GM18505 (cell line): ENCODE measurements at regions not wholly inside any gene's neighbourhood (a gene's known extent, or its start where the extent isn't known, plus 50 kb on each side); places are given as distances from the start of the nearest gene placed in this dataset.
"Not testable (repeated sequence)": the region's sequence is repeated elsewhere in the genome, so short reads cannot be mapped to it uniquely, and the experiment has no call there.

Source experiments
- ATAC-seq: cut with Tn5 transposase; IDR thresholded peaks from one replicate; pipeline ENCODE4 v1.9.1; 2021; ENCODE audit not compliant: unreplicated experiment
- POLR2A ChIP-seq: IDR thresholded peaks from 4 replicates; pipeline ENCODE4 v1.6.1; 2011; ENCODE audit warnings: borderline replicate concordance; ENCODE audit not compliant: insufficient read depth, insufficient read length; ENCODE audit errors: extremely low read depth

DNA sequence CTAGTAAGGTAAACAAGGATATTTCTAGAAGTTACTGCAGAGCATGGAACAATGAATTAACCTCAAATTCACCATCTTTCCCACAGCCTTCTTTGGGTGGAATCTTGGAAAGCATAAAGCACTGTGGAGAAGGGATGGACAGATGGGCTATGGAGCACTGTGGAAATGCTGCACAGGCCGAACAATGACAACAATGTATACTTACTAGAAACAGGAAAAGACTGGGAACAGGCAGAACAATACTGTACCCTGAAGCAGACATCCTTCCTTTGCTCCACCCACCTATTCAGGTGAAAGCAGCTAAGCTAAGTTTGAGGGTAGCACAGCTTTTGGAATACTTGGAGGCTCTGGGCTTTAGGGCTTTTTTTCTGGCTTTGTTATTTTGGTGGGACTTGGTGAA, 250.6 kb upstream of the KLF8 start:
- no peak for ATAC-seq
- no peak for TF ChIP-seq POLR2A

DNA sequence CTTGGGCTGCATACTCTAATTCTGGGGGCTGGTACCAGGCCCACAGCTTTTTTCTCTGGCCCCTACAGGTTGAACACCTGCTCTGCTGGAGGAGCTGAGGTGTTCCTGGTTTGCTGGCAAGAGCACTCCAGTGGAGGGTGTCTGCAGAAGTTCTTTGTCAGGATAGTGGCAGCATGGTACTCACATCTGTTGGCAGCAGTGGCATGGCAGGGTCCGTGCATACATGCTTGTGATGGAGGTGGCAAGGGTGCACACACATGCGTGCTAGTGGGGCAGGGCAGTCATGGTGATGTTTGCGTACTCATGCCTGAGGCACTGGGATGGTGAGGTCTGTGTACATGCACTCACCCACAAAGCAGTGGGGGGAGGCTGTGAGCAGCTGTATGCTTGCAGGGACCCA, 235.5 kb upstream of the KLF8 start:
- ATAC-seq = no peak
- no peak for TF ChIP-seq POLR2A

DNA sequence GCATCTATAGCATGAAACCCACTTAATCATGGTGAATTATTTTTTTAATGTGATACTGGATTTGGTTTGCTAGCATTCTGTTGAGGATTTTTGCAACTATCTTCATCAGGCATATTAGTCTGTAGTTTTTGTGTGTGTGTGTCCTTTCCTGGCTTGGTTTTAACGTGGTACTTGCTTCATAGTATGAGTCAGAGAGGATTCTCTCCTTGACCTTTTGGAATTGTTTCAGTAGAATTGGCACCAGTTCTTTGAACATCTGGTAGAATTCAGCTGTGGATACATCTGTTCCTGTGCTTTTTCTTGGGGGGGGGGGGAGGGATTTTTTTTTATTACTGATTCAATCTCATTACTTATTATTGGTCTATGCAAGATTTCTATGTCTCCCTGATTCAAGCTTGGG, 232.0 kb upstream of the KLF8 start:
- no peak for ATAC-seq
- no peak for TF ChIP-seq POLR2A

DNA sequence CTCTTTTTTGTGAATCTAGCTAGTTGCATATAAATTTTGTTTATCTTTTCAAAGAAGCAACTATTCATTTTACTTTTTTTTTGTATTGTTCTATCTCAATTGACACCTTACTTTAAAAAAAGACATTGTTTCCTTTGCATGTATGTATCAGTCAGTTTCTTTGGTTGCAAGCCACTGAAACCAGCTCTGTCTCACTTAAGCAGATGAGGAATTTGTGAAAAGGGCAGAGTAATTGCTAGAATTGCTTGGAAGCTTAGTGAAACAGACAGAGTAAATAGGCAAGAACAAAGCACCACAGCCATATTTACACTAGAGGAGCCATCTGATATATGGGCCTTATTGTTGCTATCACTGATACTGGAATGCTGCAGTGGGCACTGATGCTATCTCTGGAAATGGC, 231.4 kb upstream of the KLF8 start:
- ATAC-seq = no peak
- TF ChIP-seq POLR2A = no peak

DNA sequence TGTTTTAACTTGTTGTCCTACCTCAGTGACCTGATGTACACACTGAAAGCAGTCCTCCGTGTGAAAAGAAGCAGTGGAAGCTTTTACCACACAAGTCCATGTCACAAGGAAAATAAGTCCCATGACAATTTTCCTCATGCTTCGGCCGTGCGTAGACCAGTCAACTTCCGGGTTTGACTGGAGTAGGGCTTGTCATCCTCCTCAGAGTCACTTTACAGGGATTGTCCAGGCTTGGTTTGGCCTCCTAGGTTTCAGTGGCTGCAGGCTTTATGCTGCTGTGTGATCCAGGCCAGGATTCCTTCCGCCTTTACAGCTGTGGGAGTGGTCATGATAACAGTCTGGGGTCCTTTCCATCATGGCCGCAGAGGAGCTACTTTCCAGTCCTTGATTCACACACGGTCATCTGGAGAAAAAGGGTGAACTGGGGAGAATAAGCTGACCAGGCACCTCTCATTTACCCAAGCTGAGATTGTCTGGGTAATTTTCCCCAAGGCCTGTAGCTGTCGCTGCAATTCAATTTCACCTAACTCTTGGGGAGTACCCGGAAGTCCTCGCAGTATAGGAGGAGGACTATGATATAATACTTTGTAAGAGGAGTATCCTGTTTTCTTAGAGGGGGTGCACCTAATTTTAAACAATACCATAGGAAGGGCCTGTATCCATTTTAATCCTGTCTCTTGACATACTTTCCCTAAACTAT, 206.1 kb upstream of the KLF8 start:
- no peak for TF ChIP-seq POLR2A
- no peak for ATAC-seq

DNA sequence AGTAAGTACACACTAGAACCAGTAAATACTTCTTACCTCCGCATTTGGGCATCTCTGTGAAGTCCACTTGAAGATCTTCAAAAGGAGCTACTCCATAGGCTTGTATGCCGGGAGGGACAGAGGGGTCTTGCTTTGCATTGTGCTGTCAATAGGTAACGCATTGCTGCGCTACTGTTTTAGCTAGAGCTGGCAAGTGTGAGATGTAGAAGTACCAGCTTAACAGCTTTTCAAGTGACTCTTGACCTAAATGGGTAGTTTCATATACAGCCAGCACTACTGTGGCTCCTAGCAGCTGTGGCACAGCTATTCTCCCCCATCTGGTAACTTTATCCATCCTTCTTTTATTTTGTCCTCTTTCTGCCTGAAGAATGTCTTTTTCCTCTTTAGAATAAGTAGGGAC, 205.3 kb upstream of the KLF8 start:
- no peak for ATAC-seq
- TF ChIP-seq POLR2A = no peak

DNA sequence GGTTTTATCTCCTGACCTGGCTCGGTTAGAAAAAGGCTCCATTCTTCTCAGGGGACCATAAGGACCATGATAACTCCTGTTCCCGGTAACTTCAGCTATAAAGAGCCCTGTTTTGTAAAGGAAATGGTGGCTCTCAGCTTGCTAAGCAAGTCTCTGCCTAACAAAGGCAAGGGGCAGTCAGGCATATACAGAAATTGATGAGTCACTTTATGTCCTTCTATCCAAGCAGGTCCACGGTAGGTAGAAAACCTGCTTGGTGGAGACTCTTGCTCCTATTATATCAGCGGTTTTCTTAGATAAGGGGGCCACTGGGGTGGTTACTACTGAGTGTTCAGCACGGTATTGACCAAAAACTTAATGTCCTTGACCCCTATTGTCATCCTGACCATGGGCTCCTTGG, 203.0 kb upstream of the KLF8 start:
- TF ChIP-seq POLR2A = no peak
- ATAC-seq = no peak

DNA sequence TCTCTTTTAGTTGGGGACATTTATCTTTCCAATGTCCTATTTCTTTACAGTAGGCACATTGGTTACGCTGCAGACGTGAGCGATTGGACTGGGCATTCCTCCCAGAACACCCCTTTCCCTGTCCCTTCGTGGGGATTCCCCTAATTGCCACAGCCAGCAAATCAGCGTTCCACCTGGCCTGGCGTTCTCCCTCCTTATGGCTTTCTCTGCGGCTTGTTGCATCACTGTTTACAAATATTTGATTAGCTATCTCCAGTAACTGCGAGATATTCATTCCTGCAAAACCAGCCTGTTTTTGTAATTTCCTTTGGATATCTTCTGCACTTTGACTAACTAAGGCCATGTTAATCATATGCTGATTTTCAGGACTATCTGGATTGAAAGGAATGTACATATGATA, 202.5 kb upstream of the KLF8 start:
- TF ChIP-seq POLR2A = no peak

DNA sequence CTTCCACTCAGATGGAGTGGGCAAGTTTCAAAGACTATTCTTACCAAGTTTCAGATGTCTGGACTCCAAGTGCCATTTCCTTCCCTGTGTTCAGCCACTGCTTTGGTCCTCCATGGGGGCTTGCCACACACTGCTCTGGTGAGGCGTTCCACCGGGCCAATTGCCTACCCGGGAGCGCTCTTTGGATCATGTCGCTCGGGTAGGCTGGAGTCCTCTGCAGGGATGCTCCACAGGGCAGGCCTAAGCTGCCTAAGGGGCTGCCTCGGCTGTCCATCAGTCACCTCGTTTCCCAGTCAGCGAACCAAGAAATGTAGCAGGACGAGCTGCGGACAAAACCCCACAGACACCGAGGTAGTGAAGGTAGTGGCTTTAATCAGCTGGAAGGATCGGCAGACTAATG, 200.7 kb upstream of the KLF8 start:
- no peak for ATAC-seq
- no peak for TF ChIP-seq POLR2A

More for the DNA sequence above, 202.5 kb upstream of the KLF8 start:
- ATAC-seq = no peak

DNA sequence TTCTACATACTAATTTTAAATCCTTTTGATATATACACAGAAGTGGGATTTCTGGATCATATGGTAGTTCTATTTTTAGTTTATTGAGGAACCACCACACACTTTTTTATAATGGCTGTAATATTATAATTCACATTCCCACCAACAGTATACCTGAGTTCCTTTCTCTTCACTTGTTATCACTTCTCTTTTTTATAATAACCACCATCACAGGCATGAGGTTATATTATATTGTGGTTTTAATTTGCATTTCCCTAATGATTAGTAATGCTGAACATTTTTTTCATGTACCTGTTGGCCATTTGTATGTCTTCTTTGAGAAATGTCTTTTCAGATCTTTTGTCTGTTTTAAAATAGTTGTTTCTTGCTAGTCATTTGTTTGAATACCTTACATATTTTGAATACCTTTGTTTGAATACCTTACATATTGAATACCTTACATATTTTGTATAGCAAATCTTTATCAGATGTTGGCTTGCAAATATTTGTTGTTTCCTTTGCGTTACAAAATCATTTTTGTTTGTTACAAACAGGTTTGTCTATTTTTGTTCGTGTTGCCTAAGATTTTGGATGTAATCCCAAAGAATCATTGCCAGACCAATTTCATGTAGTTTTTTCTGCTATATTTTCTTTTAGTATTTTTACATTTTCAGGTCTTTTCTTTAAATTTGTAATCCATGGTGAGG, 198.5 kb upstream of the KLF8 start:
- TF ChIP-seq POLR2A = no peak
- ATAC-seq = no peak

DNA sequence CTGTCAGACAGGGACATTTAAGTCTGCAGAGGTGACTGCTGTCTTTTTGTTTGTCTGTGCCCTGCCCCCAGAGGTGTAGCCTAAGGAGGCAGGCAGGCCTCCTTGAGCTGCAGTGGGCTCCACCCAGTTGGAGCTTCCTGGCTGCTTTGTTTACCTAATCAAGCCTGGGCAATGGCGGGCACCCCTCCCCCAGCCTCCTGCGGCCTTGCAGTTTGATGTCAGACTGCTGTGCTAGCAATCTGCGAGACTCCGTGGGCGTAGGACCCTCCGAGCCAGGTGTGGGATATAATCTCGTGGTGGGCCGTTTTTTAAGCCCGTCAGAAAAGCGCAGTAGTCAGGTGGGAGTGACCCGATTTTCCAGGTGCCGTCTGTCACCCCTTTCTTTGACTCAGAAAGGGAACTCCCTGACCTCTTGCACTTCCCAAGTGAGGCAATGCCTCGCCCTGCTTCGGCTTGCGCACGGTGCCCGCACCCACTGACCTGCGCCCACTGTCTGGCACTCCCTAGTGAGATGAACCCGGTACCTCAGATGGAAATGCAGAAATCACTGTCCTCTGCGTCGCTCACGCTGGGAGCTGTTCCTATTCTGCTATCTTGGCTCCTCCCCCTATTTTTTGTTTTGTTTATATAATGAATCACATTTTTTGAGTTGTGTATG, 179.4 kb upstream of the KLF8 start:
- ATAC-seq = not testable (repeated sequence)

DNA sequence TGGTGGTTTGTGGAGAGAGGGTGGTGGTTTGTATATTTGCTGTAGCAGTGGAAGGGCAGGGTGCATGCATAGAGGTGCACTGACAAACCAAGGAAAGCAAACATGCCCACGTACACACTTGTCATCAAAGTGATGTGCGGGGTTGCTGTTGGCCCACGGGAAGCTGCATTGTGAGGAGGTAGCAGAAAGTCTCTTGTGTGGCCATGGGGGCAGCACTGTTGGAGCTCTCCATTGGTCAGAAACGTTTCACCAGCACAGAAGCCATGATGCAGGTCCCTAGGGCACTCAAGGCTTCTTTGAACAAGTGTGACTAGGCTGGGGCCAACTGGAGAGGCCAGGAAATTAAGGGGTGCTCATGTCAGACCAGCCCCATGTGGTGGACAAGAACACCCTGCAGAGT, 174.8 kb upstream of the KLF8 start:
- ATAC-seq = no peak
- no peak for TF ChIP-seq POLR2A

DNA sequence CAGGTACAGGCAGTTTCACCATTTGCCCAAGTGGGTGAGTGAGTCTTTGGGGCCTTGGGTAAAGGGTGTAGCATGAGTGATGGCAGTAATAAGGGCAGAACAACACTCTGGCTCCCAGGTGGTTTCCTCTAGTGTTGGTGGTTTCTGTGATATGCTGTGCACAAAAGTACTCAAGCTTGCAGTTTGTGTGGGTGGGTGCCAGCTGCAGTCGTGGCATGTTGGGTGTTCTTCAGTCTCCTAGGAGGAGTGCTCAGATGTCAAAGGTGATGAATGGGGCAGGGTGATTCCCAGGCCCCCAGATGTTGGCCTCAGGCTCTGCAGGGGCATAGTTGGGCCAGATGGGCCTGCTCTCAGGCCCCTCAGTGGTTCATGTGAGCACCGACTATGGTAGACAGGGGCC, 166.1 kb upstream of the KLF8 start:
- peak; percentile 56 for ATAC-seq
- TF ChIP-seq POLR2A = no peak

DNA sequence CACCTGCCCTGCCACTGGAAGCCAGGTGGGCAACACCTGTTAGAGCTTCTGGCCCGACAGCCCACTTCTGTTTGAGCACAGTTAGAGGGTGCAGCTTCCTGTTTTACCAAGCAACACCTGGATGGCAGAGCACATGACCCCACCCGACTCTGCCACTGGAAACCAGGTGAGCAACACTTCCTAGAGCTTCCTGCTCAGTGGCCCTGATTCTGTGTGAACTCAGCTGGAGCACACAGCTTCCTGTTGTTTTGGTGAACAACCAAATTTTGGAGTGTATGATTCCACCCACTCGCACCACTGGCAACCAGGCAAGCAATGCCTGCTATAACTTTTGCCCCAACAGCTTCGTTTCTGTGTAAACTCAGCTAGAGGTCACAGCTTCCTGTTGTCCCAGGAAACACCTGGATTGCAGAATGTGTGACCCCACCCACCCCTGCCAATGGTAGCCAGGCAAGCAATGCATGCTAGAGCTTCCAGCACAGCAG, 163.8 kb upstream of the KLF8 start:
- ATAC-seq = no peak
- no peak for TF ChIP-seq POLR2A

DNA sequence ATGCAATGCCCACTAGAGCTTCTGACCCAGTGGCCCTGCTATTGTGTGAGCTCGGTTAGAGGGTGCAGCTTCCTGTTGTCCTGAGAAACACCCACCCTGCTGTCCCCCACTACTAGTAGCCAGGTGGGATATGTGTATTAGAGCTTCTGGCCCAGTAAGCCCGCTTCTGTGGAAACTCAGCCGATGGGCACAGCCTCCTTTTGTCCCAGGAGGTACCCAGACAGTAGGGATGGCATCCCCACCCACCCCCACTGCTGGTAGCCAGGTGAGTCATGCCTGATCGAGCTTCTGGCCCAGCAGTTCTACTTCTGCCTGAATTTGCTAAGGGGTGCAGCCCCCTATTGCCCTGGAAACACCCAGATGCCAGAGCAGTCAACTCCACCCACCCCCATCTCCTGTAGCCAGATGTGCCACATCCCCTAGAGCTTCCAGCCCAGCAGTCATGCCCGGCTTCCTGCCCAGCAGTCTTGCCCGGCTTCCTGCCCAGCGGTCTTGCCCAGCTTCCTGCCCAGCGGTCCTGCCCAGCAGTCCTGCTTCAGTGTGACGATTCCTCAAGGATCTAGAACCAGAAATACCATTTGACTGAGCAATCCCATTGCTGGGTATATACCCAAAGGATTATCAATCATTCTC, 162.7 kb upstream of the KLF8 start:
- TF ChIP-seq POLR2A = no peak
- no peak for ATAC-seq

DNA sequence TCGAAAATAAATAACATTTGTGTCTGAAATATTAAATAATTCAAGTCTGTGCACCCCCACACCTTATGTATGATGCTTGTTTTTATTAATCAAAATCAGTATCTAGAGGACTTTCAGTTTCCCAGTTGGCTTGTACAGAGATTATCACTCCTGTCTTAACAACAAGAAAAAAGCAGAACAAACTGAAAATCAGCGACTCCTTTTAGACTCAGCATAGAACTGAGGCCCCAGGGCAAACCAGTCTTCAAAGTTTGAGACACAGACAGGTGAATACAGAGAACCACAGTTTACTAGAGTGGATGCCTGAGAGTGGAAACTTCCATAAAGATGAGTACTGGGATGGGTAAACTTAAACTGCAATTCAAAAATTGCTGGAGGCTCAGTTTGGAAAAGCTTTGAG, 142.8 kb upstream of the KLF8 start:
- ATAC-seq = no peak
- no peak for TF ChIP-seq POLR2A
